ENCODE measurements at regions not wholly inside any gene's neighbourhood (a gene's known extent, or its start where the extent isn't known, plus 50 kb on each side); places are given as distances from the start of the nearest gene placed in this dataset.

- no peak overlapping the region for H4K5ac ChIP-seq (ENCODE audit: low read depth, low read length)
- no CpG with 5 or more reads among the region's 2 CpGs for WGBS, 2 experiments (ENCODE audit: extremely low coverage in 2 of 2, insufficient read length in 1 of 2)
- no peak overlapping the region for H3K27ac ChIP-seq (ENCODE audit: insufficient read depth, low read length)
- H2AK5ac ChIP-seq (ENCODE audit: low read depth, low read length): no peak overlapping the region
- ATAC-seq (ENCODE audit: low read depth) (no peak), DNase-seq (no peak)
- 0 out of 4 replicates have a peak, but pooled peaks cover 0 to 4% of the 10 kb centered on the region in 2 experiments for H3K79me1 ChIP-seq (ENCODE audit: low read depth in 1 of 2, low read length in 2 of 2)
- H3K9me3 ChIP-seq (ENCODE audit: control insufficient read depth, insufficient read depth, low read length): no peaks in the 10 kb centered on the region
- H3K4me1 ChIP-seq (ENCODE audit: control insufficient read depth, insufficient read depth, low read length): peaks cover 11% of the 10 kb centered on the region
- H3K9me1 ChIP-seq (ENCODE audit: insufficient read depth, low read length): peaks cover 13% of the 10 kb centered on the region
- no peak overlapping the region for H3K56ac ChIP-seq (ENCODE audit: extremely low read depth, insufficient read depth, low read length)
- H3K36me3 ChIP-seq (ENCODE audit: control insufficient read depth, insufficient read depth, low read length): no peaks in the 10 kb centered on the region
- H4K91ac ChIP-seq (ENCODE audit: insufficient read depth, low read depth, low read length): no peak overlapping the region
- no peak overlapping the region for H2BK120ac ChIP-seq (ENCODE audit: low read depth, low read length)
- no TSS peak for BruUV-seq (replicated peaks)
- no peak overlapping the region for H3K4me3 ChIP-seq (ENCODE audit: insufficient read depth, low read depth, low read length)
- no peak overlapping the region for H3K4me2 ChIP-seq (ENCODE audit: low read depth, low read length)
- intact Hi-C loops (cut with micrococcal nuclease): no loop called here
- ChIA-PET CTCF (no interaction called here), POLR2A (ENCODE audit: unreplicated experiment) (no interaction called here)
- H2AK9ac ChIP-seq (replicated peaks; ENCODE audit: low read depth, low read length, poor library complexity): no peak overlapping the region
- no peaks in the 10 kb centered on the region for H4K20me1 ChIP-seq (ENCODE audit: insufficient read depth, low read length)
- H2BK5ac ChIP-seq (ENCODE audit: low read depth, low read length, poor library complexity, severe bottlenecking): no peak overlapping the region
- no peak overlapping the region for H3K4ac ChIP-seq (ENCODE audit: low read depth, low read length)
- H3K23ac ChIP-seq (ENCODE audit: low read depth, low read length): no peak overlapping the region
- dilution Hi-C loops (cut with HindIII; ENCODE audit: low sequenced_read_pairs, unreplicated experiment): no loop called here
- no peak overlapping the region; the same call in 1 of the 2 replicates for H2BK20ac ChIP-seq (ENCODE audit: low read depth, low read length)
- in situ Hi-C loops (cut with MboI; ENCODE audit: low sequenced_read_pairs): no loop called here
- H2BK15ac ChIP-seq (ENCODE audit: low read depth, low read length): no peak overlapping the region
- no peak overlapping the region for H4K8ac ChIP-seq (ENCODE audit: low read depth in 2 of 2, low read length in 2 of 2)
- H3K18ac ChIP-seq (ENCODE audit: low read depth, low read length): no peak overlapping the region
- H3K9ac ChIP-seq (ENCODE audit: low read depth, low read length): no peak overlapping the region
- H3K14ac ChIP-seq (replicated peaks; ENCODE audit: low read depth, low read length): no peak overlapping the region
- no peaks in the 10 kb centered on the region for H3K27me3 ChIP-seq (ENCODE audit: control insufficient read depth, insufficient read depth, low read length)
- no peak overlapping the region for H2AFZ ChIP-seq (replicated peaks; ENCODE audit: low read length, poor library complexity)
- TF ChIP-seq MAZ (IDR thresholded peaks at IDR 0.05; ENCODE audit: borderline replicate concordance, low read depth, low read length): no peak
- no peak for TF ChIP-seq MAFK (IDR thresholded peaks at IDR 0.05; ENCODE audit: low read depth, low read length)
- no peak for TF ChIP-seq CEBPB (IDR thresholded peaks at IDR 0.05; ENCODE audit: low read depth, low read length)
- no peak for TF ChIP-seq USF2 (IDR thresholded peaks at IDR 0.05; ENCODE audit: low read depth, low read length)
- no peak for TF ChIP-seq RAD21 (IDR thresholded peaks at IDR 0.05; ENCODE audit: low read length)
- TF ChIP-seq RFX5 (IDR thresholded peaks at IDR 0.05; ENCODE audit: low read depth, low read length): no peak
- TF ChIP-seq MXI1 (IDR thresholded peaks at IDR 0.05; ENCODE audit: borderline replicate concordance, low read depth, low read length): no peak
- TF ChIP-seq, protein P1, sequence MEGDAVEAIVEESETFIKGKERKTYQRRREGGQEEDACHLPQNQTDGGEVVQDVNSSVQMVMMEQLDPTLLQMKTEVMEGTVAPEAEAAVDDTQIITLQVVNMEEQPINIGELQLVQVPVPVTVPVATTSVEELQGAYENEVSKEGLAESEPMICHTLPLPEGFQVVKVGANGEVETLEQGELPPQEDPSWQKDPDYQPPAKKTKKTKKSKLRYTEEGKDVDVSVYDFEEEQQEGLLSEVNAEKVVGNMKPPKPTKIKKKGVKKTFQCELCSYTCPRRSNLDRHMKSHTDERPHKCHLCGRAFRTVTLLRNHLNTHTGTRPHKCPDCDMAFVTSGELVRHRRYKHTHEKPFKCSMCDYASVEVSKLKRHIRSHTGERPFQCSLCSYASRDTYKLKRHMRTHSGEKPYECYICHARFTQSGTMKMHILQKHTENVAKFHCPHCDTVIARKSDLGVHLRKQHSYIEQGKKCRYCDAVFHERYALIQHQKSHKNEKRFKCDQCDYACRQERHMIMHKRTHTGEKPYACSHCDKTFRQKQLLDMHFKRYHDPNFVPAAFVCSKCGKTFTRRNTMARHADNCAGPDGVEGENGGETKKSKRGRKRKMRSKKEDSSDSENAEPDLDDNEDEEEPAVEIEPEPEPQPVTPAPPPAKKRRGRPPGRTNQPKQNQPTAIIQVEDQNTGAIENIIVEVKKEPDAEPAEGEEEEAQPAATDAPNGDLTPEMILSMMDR (conservative IDR thresholded peaks at IDR 0.05; ENCODE audit: low read depth, low read length): no peak
- TF ChIP-seq BHLHE40 (IDR thresholded peaks at IDR 0.05; ENCODE audit: low read depth, low read length): no peak
- no peak for TF ChIP-seq NFE2L2 (IDR thresholded peaks at IDR 0.05; ENCODE audit: low read depth, low read length)
Observed at GRCh38 chr18:56136105-56136504, 502.3 kb downstream of the TXNL1 start.

All from IMR-90 (cell line).